ENCODE measurements at regions not wholly inside any gene's neighbourhood (a gene's known extent, or its start where the extent isn't known, plus 50 kb on each side); places are given as distances from the start of the nearest gene placed in this dataset.
"Not testable (repeated sequence)": the region's sequence is repeated elsewhere in the genome, so short reads cannot be mapped to it uniquely, and the experiment has no call there.

DNA sequence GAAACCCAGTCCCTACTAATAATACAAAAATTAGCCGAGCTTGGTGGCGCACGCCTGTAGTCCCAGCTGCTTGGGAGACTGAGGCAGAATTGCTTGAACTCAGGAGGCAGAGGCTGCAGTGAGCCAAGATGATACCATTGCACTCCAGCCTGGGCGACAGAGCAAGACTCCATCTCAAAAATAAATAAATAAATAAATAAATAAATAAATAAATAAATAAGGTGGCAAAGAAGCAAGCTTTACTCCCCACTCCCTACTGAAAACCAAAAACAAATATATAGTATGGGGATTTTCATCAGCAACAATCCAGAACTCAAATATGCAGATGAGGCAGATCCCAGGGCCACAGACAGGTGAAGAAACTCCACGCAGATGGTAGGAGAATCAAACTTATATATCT, 492.2 kb upstream of the NAALADL2 start:
- H3K27me3 Mint-ChIP-seq, H3K36me3 Mint-ChIP-seq, H3K27ac Mint-ChIP-seq, H3K4me3 Mint-ChIP-seq, H3K4me1 Mint-ChIP-seq, DNase-seq, H3K9me3 Mint-ChIP-seq: not testable (repeated sequence)

DNA sequence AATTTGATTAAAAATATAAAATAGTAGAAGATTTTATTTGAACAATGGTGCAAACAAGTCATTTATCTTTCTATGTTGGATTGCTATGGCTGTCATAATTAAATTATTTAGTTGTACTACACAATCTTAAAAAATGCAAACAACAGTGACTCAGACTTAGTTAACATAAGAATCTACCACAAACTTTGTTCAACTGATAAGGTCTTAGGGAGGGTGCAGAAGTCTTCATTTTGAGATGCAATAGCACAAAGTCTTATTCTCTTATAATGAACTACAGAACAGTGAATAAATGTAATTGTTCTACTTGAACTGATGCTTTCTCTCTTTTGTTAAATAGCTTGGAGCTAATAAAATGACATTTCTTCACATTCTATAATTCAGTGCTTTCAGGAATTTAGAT, 482.8 kb upstream of the NAALADL2 start:
- Mint-ChIP-seq H3K4me3 (no peak overlapping the region), H3K9me3 (no peaks in the 10 kb centered on the region), H3K27me3 (no peaks in the 10 kb centered on the region), H3K27ac (no peak overlapping the region), H3K4me1 (no peaks in the 10 kb centered on the region), H3K36me3 (no peaks in the 10 kb centered on the region)
- DNase-seq = no peak

DNA sequence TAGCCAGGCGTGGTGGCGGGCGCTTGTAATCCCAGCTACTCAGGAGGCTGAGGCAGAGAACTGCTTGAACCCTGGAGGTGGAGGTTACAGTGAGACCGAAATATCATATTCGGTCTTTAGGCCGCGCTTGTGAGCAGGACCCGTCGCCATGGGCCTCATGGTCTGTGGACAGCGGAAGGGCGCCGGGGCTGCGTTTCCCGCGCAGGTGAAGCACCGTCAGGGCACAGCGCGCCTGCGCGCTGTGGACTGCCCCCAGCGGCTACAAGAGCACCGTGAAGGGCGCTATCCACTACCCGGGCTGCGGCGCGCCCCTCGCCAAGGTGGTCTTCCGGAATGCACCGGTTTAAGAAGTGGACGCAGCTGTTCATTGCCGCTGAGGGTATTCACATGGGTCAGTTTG, 482.0 kb upstream of the NAALADL2 start:
- H3K27me3 Mint-ChIP-seq = no peaks in the 10 kb centered on the region
- DNase-seq = no peak
- H3K4me3 Mint-ChIP-seq = no peak overlapping the region
- H3K9me3 Mint-ChIP-seq = no peaks in the 10 kb centered on the region
- H3K27ac Mint-ChIP-seq = no peak overlapping the region
- H3K36me3 Mint-ChIP-seq = no peaks in the 10 kb centered on the region
- H3K4me1 Mint-ChIP-seq = no peaks in the 10 kb centered on the region

DNA sequence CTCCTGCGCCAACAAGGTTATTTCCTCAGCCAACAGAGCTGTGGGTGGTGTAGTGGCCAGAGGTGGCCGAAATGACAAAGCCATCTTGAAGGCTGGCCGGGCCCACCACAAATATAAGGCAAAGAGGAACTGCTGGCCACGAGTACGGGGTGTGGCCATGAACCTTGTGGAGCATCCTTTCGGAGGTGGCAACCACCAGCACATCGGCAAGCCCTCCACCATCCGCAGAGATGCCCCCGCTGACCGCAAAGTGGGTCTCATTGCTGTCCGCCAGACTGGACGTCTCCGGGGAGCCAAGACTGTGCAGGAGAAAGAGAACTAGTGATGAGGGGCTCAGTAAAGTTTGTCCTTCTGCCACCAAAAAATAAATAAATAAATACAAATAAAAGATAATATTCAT, 481.4 kb upstream of the NAALADL2 start:
- H3K9me3 Mint-ChIP-seq = no peaks in the 10 kb centered on the region
- H3K4me3 Mint-ChIP-seq = no peak overlapping the region
- no peaks in the 10 kb centered on the region for H3K36me3 Mint-ChIP-seq
- DNase-seq = no peak
- H3K4me1 Mint-ChIP-seq = no peaks in the 10 kb centered on the region
- H3K27ac Mint-ChIP-seq = no peak overlapping the region
- no peaks in the 10 kb centered on the region for H3K27me3 Mint-ChIP-seq

DNA sequence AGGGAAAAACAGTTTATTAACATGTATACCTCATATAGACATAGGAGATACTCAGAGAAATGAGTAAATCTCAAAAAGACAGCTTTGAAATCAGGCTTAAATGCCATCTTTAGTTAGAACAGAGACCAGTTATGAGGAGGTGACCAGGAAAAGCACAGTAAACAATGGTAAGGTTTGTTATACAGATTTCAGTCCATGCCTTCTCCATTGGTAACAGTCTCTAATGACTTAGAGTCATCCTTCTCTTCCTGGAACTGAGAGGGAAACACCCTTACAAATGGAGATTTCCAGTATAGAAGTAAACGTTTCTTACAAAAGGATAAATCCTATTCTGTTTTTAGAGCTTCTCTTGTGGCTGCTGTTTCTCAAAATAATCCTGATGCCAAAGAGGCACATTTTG, 476.3 kb upstream of the NAALADL2 start:
- Mint-ChIP-seq H3K27me3 (no peaks in the 10 kb centered on the region), H3K4me3 (no peak overlapping the region), H3K36me3 (no peaks in the 10 kb centered on the region), H3K27ac (no peak overlapping the region), H3K4me1 (no peaks in the 10 kb centered on the region), H3K9me3 (peaks cover 4% of the 10 kb centered on the region)
- DNase-seq = no peak

DNA sequence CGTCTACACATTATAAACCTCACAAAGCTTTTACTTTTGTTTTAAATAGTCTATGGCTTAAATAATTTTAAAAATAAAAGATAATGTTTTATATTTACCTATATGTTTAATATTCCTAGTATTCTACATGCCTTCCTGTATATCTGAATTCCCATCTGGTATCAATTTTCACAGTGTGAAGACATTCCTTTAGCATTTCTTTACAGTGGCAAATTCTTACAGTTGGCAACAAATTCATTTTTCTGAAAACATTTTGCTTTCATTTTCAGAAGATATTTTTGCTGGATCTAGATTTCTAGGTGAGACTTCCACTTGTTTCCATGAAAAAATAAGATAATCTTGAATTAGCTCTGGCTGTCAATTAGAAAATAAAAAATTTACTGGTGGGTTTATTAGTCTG, 471.4 kb upstream of the NAALADL2 start:
- Mint-ChIP-seq H3K36me3 (no peaks in the 10 kb centered on the region), H3K9me3 (peaks cover 7% of the 10 kb centered on the region), H3K4me3 (no peak overlapping the region), H3K27me3 (no peaks in the 10 kb centered on the region), H3K4me1 (no peaks in the 10 kb centered on the region), H3K27ac (no peak overlapping the region)
- no peak for DNase-seq

DNA sequence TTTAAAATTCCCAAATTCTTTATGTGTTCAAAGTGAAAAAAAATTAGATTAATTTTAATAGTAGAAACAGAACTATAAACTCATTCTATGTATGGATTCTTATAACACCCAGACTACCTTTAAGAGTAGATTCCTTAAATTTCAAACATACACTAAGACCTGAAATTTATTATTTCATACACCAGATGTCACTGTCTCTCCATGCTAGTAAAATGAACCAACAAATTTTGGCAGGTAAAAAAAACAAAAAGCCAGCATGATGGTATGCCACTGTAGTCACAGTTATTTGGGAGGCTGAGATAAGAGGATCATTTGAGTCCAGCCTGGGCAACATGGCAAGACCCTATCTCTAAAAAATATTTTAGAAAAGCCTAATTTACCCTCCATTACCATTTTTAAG, 461.3 kb upstream of the NAALADL2 start:
- Mint-ChIP-seq H3K36me3 (no peaks in the 10 kb centered on the region), H3K27me3 (peaks cover 3% of the 10 kb centered on the region), H3K9me3 (peaks cover 1% of the 10 kb centered on the region), H3K27ac (no peak overlapping the region), H3K4me1 (no peaks in the 10 kb centered on the region), H3K4me3 (no peak overlapping the region)
- DNase-seq = no peak

DNA sequence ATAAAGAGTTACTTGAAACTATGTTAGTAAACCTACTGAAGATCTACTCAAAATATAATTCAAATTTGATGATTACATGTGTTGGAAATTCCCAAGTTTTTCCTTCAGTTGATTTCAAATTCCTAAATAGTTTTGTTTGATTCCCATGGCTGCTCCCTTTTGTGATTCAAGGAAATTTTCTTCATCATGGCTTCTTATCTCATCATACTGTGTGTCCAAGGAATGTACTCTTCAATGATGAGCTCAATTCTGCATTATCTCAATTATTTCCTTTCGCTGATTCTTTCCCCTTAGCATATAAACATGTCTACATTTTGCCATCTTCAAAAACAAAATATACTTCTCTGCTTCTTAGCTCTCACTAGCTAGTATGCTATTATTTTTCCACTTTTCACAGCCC, 460.4 kb upstream of the NAALADL2 start:
- Mint-ChIP-seq H3K36me3 (no peaks in the 10 kb centered on the region), H3K4me1 (no peaks in the 10 kb centered on the region), H3K27ac (no peak overlapping the region), H3K9me3 (peaks cover 1% of the 10 kb centered on the region), H3K27me3 (peaks cover 3% of the 10 kb centered on the region), H3K4me3 (no peak overlapping the region)
- DNase-seq = no peak

DNA sequence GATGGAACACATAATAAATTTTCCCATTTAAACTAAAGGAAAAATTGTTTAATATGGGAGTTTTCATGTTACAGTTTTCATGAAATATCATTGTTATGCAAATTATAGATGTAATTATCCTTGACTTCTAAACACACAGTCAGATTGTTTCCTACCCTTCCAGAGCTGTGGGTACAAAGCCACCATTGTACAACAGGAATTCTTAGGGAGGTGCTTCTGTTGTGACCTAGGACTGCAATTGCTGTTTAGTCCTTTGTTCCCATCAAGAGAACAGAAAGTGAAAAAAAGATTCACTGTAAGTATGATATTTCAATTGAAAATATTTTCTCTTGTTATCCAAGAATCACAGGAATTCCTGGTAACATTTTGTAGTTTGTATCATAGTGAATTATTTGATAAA, 455.3 kb upstream of the NAALADL2 start:
- no peaks in the 10 kb centered on the region for H3K36me3 Mint-ChIP-seq
- no peak overlapping the region for H3K27ac Mint-ChIP-seq
- H3K4me3 Mint-ChIP-seq = no peak overlapping the region
- no peak for DNase-seq
- H3K4me1 Mint-ChIP-seq = no peaks in the 10 kb centered on the region
- peaks cover 1% of the 10 kb centered on the region for H3K9me3 Mint-ChIP-seq
- H3K27me3 Mint-ChIP-seq = peaks cover 3% of the 10 kb centered on the region

DNA sequence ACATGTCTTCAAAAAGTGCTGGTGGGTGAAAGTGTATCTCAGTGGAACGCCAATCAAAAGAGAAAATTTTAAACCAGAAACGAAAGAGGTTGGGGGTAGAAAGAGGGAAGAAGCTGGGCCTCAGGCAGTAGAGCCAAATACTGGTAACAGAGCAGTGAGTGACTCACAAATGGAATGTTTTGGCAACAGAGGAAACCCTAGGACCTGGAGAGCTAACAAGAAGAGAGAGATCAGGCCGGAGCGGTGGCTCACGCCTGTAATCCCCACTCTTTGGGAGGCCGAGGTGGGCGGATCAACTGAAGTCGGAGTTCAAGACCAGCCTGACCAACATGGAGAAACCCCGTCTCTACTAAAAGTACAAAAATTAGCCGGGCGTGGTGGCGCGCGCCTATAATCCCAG, 450.8 kb upstream of the NAALADL2 start:
- Mint-ChIP-seq H3K27ac (no peak overlapping the region), H3K4me3 (no peak overlapping the region), H3K4me1 (no peaks in the 10 kb centered on the region), H3K27me3 (no peaks in the 10 kb centered on the region), H3K9me3 (no peaks in the 10 kb centered on the region), H3K36me3 (no peaks in the 10 kb centered on the region)
- DNase-seq = no peak

DNA sequence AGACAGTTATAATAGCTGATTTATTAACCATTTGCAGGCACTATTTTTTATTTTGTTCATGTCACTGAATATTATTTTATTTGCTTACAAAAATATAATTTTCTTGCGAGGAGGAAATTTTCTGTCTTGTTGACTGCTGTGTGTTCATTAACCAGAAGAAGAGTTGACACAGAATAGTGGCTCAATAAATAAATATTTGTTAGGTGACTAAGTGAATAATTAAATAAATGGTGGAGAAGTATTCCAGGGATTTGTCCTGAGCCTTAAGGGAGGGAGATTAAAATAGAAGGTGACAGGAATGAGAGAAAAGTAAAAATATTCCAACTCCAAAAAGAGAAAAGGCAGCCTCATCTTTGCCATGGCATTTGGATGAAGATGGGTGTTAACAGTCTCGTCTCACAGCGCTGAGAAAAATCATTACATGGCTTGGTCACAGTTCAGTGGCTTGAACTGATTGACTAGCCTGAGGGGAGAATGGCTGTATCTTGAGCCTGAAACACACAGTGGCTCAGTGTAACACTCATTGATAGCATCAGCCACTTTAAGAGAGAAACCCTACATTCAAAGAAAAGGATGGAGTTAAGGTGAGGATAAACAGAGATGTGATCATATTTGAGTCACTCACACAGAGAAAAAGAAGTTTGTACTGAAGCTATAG, 449.9 kb upstream of the NAALADL2 start:
- Mint-ChIP-seq H3K27ac (no peak overlapping the region), H3K4me1 (no peaks in the 10 kb centered on the region), H3K36me3 (no peaks in the 10 kb centered on the region), H3K27me3 (no peaks in the 10 kb centered on the region), H3K4me3 (no peak overlapping the region), H3K9me3 (no peaks in the 10 kb centered on the region)
- DNase-seq = no peak

DNA sequence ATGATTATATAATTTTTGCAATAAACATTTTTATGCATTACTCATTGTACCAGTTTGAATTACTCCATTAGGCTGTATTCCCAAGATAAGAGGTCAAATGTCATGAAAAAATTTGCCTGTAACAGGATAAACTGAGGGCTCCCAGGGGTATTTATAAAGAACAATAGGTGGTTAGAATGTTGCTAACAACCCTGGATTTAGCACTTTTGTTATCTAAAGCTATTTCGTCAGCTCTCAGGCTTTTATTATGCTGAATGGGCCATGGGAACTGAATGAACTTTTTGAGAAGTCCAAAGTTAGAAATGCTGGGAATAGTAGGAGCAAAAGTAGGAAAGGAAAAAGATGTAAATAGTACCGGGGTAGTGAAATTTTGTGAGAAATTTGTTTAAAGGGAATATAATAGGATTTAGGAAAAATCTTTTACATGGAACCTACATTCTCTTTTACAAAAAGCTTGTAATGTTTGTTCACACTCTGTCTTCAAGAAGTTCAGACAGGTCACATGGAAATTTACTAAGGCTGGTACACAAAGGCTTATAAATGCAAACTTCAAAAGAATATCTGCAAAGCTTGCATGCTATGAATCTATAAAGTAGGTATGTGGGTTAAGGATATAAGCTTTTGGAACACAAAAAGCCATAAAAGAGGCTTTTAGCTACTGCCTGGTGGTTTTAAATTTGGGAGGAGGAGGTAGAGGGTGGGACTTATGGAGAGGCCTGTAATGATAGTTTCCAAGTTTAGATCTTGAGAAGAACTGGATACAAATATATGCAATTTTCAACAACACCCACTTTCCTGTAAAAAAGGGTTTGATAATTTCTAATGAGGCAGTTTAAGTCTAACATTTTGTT, 445.8 kb upstream of the NAALADL2 start:
- no peak overlapping the region for H3K27ac Mint-ChIP-seq
- no peaks in the 10 kb centered on the region for H3K36me3 Mint-ChIP-seq
- no peaks in the 10 kb centered on the region for H3K27me3 Mint-ChIP-seq
- no peak for DNase-seq
- H3K9me3 Mint-ChIP-seq = no peaks in the 10 kb centered on the region
- no peaks in the 10 kb centered on the region for H3K4me1 Mint-ChIP-seq
- H3K4me3 Mint-ChIP-seq = no peak overlapping the region

DNA sequence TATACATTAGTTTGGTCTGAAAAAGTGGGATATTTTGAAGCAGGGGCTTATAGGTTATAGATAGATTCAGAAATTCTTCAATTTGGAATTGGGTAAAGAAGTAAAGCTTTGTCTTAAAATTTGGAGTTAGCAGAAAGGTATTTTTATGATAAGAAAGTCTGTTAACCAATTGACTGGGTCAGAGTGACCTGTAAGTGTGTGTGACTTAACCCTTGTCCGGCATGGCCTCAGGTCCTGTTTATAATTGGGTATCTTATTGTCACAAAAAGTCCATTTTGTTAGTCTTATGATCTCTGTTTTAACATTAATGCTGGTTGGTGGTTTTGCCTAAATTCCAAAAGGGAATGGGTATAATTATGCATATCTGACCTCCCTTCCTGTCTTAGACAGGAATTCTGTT, 444.2 kb upstream of the NAALADL2 start:
- H3K27ac Mint-ChIP-seq = no peak overlapping the region
- H3K4me3 Mint-ChIP-seq = no peak overlapping the region
- H3K4me1 Mint-ChIP-seq = no peaks in the 10 kb centered on the region
- H3K9me3 Mint-ChIP-seq = no peaks in the 10 kb centered on the region
- DNase-seq = no peak
- H3K36me3 Mint-ChIP-seq = no peaks in the 10 kb centered on the region
- H3K27me3 Mint-ChIP-seq = no peaks in the 10 kb centered on the region

DNA sequence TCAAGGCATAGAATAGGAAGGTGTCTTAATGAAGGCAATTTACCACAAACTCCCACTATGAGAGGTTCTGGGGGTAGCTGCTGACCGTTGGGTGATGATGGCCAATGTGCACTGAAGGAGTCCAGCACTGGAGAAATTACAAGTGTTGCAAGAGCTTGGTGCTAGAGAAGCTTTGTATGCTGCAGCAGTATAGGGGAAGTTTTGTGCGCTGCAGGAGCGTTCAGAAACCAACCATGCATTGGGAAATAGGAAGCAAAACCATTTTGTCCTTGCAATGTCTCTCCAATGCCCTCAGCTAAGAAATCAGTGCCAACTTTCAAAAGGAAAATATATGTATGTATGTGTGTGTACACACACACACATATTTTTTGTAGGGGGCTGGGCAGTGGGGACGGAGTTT, 441.6 kb upstream of the NAALADL2 start:
- Mint-ChIP-seq H3K27ac (no peak overlapping the region), H3K9me3 (no peaks in the 10 kb centered on the region), H3K36me3 (no peaks in the 10 kb centered on the region), H3K4me3 (no peak overlapping the region), H3K27me3 (no peaks in the 10 kb centered on the region), H3K4me1 (no peaks in the 10 kb centered on the region)
- DNase-seq = no peak

DNA sequence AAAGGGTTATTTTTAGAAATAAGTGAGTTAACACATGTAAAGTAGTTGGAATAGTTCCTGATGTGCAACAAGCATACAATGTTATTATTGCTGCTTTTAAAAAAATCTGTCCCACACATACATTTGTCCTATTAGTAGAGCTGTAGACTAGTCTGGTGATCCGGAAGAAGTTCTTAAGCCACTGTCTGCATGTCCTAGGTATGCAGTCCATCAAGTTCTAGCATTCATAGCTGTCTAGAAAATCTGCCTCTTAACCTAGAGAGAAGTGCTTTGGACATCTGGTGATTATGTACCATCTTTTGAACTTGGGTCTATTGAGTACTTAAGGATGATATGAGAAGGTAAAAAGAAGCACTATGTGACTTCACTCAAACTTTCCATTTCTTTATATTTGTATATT, 439.9 kb upstream of the NAALADL2 start:
- H3K27ac Mint-ChIP-seq = no peak overlapping the region
- no peak overlapping the region for H3K4me3 Mint-ChIP-seq
- no peaks in the 10 kb centered on the region for H3K27me3 Mint-ChIP-seq
- H3K9me3 Mint-ChIP-seq = no peaks in the 10 kb centered on the region
- DNase-seq = no peak
- no peaks in the 10 kb centered on the region for H3K4me1 Mint-ChIP-seq
- no peaks in the 10 kb centered on the region for H3K36me3 Mint-ChIP-seq

DNA sequence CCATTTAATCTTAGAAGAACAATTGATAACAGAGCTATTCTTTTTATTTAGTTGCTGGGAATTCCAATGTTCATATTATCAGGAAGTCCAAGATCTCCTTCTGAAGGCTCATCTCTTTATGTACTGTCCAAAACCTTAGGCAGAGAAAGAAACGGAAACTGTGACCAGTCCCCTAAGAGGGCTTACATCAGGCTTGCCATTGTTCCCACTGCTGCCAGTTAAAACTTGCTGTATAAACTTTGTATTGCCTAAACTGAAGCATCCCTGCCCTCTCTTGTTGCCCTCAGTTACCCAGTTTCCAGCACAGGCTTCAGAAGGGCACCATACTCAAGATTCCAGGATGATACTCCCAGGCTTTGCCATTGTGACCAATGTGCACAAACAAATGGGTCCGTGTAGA, 435.2 kb upstream of the NAALADL2 start:
- Mint-ChIP-seq H3K4me3 (no peak overlapping the region), H3K9me3 (no peaks in the 10 kb centered on the region), H3K27ac (no peak overlapping the region), H3K4me1 (no peaks in the 10 kb centered on the region), H3K27me3 (no peaks in the 10 kb centered on the region), H3K36me3 (no peaks in the 10 kb centered on the region)
- DNase-seq = no peak

All from activated naive CD8-positive, alpha-beta T cell treated with anti-CD3 and anti-CD28 coated beads for 36 hours (primary cell).